K562 (cell line): ENCODE measurements at regions not wholly inside any gene's neighbourhood (a gene's known extent, or its start where the extent isn't known, plus 50 kb on each side); places are given as distances from the start of the nearest gene placed in this dataset.

Source experiments
- CBX3 ChIP-seq, 2 experiments: IDR thresholded peaks; 1 replicate in 1 of 2; 2 replicates in 1 of 2; pipeline ENCODE4 v1.6.1; 2012; ENCODE audit warnings: inconsistent platforms in 2 of 2, low read length in 2 of 2, borderline replicate concordance in 1 of 2, control low read depth in 1 of 2
- EP300 ChIP-seq: IDR thresholded peaks from 2 replicates; pipeline ENCODE4 v1.6.1; 2012; ENCODE audit warnings: low read length, improper control_type of control experiment
- FOS ChIP-seq: IDR thresholded peaks from 3 replicates; pipeline ENCODE4 v1.6.1; 2011; ENCODE audit not compliant: insufficient read length; ENCODE audit errors: extremely low read depth
- GABPB2 ChIP-seq: fragments of 250-450 bp; sonication (Bioruptor Pico); conservative IDR thresholded peaks from 2 replicates; pipeline ENCODE4 v1.5.1; 2021; ENCODE audit warnings: mild to moderate bottlenecking
- GATAD2A ChIP-seq: fragments of 450-650 bp; IDR thresholded peaks from 2 replicates; pipeline ENCODE4 v1.6.1; 2017
- HDGF ChIP-seq: fragments of 450-650 bp; IDR thresholded peaks from 2 replicates; pipeline ENCODE4 v1.6.1; 2016
- HSF4 ChIP-seq: fragments of 250-450 bp; sonication (Bioruptor Pico); IDR thresholded peaks from 2 replicates; pipeline ENCODE4 v2.1.2; 2022; ENCODE audit warnings: mild to moderate bottlenecking, moderate library complexity, borderline replicate concordance
- KAT2B ChIP-seq: IDR thresholded peaks from one replicate; pipeline ENCODE4 v1.6.1; 2012; ENCODE audit warnings: low read depth, mild to moderate bottlenecking, control low read depth, inconsistent platforms, low read length, moderate library complexity
- MEF2D ChIP-seq: conservative IDR thresholded peaks from 2 replicates; pipeline ENCODE4 v1.6.1; 2016; ENCODE audit warnings: low read depth, missing genetic modification characterization, missing compliant biosample characterization
- NFE2L1 ChIP-seq: fragments of 450-650 bp; IDR thresholded peaks from 2 replicates; pipeline ENCODE4 v1.6.1; 2016; ENCODE audit warnings: missing genetic modification characterization, low read depth, mild to moderate bottlenecking, missing compliant biosample characterization, moderate library complexity, borderline replicate concordance
- PHB2 ChIP-seq: fragments of 450-650 bp; IDR thresholded peaks from 2 replicates; pipeline ENCODE4 v1.6.1; 2017; ENCODE audit warnings: low read depth
- PHF20 ChIP-seq: fragments of 450-650 bp; IDR thresholded peaks from 2 replicates; pipeline ENCODE4 v1.6.1; 2018; ENCODE audit not compliant: partially characterized antibody
- PHTF2 ChIP-seq: fragments of 250-450 bp; sonication (Bioruptor Pico); IDR thresholded peaks from 2 replicates; pipeline ENCODE4 v1.5.0; 2021; ENCODE audit warnings: mild to moderate bottlenecking
- PKNOX1 ChIP-seq: fragments of 450-650 bp; IDR thresholded peaks from 2 replicates; pipeline ENCODE4 v1.6.1; 2016
- POLR2A ChIP-seq: fragments of 450-650 bp; conservative IDR thresholded peaks from 2 replicates; pipeline ENCODE4 v1.6.1; 2016
- POLR2AphosphoS5 ChIP-seq: IDR thresholded peaks from 2 replicates; pipeline ENCODE4 v1.6.1; 2011; ENCODE audit warnings: mild to moderate bottlenecking, low read depth, low read length, moderate library complexity; ENCODE audit not compliant: control insufficient read depth, insufficient read depth
- RNF219 ChIP-seq: fragments of 250-450 bp; sonication (Bioruptor Pico); IDR thresholded peaks from 2 replicates; pipeline ENCODE4 v1.5.0; 2022; ENCODE audit warnings: mild to moderate bottlenecking
- THAP7 ChIP-seq: fragments of 250-450 bp; sonication (Bioruptor Pico); IDR thresholded peaks from 2 replicates; pipeline ENCODE4 v1.5.0; 2021
- ZNF551 ChIP-seq: fragments of 250-450 bp; sonication (Bioruptor Pico); IDR thresholded peaks from 2 replicates; pipeline ENCODE4 v1.5.0; 2021; ENCODE audit warnings: mild to moderate bottlenecking, moderate library complexity
- ZNF707 ChIP-seq: fragments of 250-450 bp; sonication (Bioruptor Pico); conservative IDR thresholded peaks from 2 replicates; pipeline ENCODE4 v1.8.0; 2022; ENCODE audit warnings: inconsistent platforms, mild to moderate bottlenecking, moderate library complexity
- ZZZ3 ChIP-seq: fragments of 450-650 bp; IDR thresholded peaks from 2 replicates; pipeline ENCODE4 v1.6.1; 2016; ENCODE audit warnings: antibody characterized with exemption, mild to moderate bottlenecking, moderate library complexity
- TF ChIP-seq, protein P1 (sequence below): fragments of 450-650 bp; conservative IDR thresholded peaks from 2 replicates; pipeline ENCODE4 v1.6.1; 2016; ENCODE audit warnings: missing genetic modification characterization, low read depth, mild to moderate bottlenecking, control low read depth, missing compliant biosample characterization
- TF ChIP-seq, protein P2 (sequence below): fragments of 250-450 bp; sonication (Bioruptor Pico); IDR thresholded peaks from 2 replicates; pipeline ENCODE4 v1.8.0; 2022; ENCODE audit warnings: inconsistent platforms

- no peak for TF ChIP-seq RNF219
- TF ChIP-seq KAT2B, result no peak
- TF ChIP-seq ZNF551, result peak; percentile 39; the same call in 1 of the 2 replicates
- TF ChIP-seq POLR2AphosphoS5, result peak; percentile 77
- TF ChIP-seq PHTF2 (CRISPR knock-in tag), result no peak
- TF ChIP-seq POLR2A, result peak; percentile 84
- TF ChIP-seq, protein P1, sequence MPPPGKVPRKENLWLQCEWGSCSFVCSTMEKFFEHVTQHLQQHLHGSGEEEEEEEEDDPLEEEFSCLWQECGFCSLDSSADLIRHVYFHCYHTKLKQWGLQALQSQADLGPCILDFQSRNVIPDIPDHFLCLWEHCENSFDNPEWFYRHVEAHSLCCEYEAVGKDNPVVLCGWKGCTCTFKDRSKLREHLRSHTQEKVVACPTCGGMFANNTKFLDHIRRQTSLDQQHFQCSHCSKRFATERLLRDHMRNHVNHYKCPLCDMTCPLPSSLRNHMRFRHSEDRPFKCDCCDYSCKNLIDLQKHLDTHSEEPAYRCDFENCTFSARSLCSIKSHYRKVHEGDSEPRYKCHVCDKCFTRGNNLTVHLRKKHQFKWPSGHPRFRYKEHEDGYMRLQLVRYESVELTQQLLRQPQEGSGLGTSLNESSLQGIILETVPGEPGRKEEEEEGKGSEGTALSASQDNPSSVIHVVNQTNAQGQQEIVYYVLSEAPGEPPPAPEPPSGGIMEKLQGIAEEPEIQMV (tag), result no peak
- peak; percentile 16 for TF ChIP-seq PHF20
- no peak for TF ChIP-seq THAP7 (CRISPR knock-in tag)
- TF ChIP-seq FOS, result no peak
- TF ChIP-seq HDGF, result no peak
- no peak for TF ChIP-seq EP300
- no peak for TF ChIP-seq HSF4 (CRISPR knock-in tag)
- TF ChIP-seq ZZZ3, result no peak
- TF ChIP-seq NFE2L1 (tag), result no peak
- peak in 1 of 2 experiments; percentile 4; a peak in 1 of 3 replicates for TF ChIP-seq CBX3 (IDR thresholded peaks at IDR 0.05; ENCODE audit: borderline replicate concordance in 1 of 2, low read length in 2 of 2)
- TF ChIP-seq GABPB2 (CRISPR knock-in tag), result 0 out of 2 replicates have a peak, but pooled peaks have one; percentile 34
- TF ChIP-seq, protein P2, sequence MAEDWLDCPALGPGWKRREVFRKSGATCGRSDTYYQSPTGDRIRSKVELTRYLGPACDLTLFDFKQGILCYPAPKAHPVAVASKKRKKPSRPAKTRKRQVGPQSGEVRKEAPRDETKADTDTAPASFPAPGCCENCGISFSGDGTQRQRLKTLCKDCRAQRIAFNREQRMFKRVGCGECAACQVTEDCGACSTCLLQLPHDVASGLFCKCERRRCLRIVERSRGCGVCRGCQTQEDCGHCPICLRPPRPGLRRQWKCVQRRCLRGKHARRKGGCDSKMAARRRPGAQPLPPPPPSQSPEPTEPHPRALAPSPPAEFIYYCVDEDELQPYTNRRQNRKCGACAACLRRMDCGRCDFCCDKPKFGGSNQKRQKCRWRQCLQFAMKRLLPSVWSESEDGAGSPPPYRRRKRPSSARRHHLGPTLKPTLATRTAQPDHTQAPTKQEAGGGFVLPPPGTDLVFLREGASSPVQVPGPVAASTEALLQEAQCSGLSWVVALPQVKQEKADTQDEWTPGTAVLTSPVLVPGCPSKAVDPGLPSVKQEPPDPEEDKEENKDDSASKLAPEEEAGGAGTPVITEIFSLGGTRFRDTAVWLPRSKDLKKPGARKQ (CRISPR knock-in tag), result no peak
- TF ChIP-seq GATAD2A, result no peak
- no peak for TF ChIP-seq MEF2D (tag)
- peak; percentile 67 for TF ChIP-seq PKNOX1
- TF ChIP-seq PHB2, result no peak
- no peak for TF ChIP-seq ZNF707 (CRISPR knock-in tag)
These were observed 106.5 kb downstream of the HFE start (continued) for GRCh38 chr6:26193467-26194328.
